ENCODE measurements at regions not wholly inside any gene's neighbourhood (a gene's known extent, or its start where the extent isn't known, plus 50 kb on each side); places are given as distances from the start of the nearest gene placed in this dataset.

DNA sequence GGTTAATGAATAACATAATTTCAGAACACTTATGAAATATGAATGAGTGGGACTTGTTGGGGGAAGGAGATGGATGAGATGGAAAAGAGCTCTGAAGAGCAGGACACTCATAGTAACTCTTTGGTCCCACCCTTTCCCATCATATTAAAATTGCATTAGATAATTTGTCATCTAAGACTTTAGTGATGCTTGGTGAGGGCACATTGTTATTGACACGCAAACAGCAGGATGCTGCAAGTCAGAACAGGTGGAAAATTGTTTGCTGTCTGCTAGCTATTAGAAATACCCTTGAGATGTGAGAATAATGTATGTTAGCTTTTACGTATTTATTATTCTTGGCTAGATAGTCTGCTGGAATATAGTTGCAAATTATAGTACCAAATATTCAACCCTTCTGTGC lies 75.7 kb downstream of the TANC2 start:
- no peak overlapping the region for H4K8ac ChIP-seq (replicated peaks; ENCODE audit: insufficient read length, low read depth, low read length)
- Mint-ChIP-seq H3K4me1 (peaks cover 22 to 35% of the 10 kb centered on the region in 2 experiments), H3K27me3 (ENCODE audit: low read depth) (no peaks in the 10 kb centered on the region), H3K27ac (no peak overlapping the region), H3K9me3 (no peaks in the 10 kb centered on the region), H3K4me3 (no peak overlapping the region), H3K36me3 (ENCODE audit: insufficient read depth in 1 of 3, low read depth in 3 of 3) (no peaks in the 10 kb centered on the region)
- no peak overlapping the region for H3K23ac ChIP-seq (ENCODE audit: insufficient read length, low read depth, low read length)
- H2BK120ac ChIP-seq (ENCODE audit: low read depth, low read length, poor library complexity, severe bottlenecking) = no peak overlapping the region
- H3K9me3 ChIP-seq (ENCODE audit: control insufficient read depth, low read depth, low read length) = no peaks in the 10 kb centered on the region
- TF ChIP-seq, protein P1, sequence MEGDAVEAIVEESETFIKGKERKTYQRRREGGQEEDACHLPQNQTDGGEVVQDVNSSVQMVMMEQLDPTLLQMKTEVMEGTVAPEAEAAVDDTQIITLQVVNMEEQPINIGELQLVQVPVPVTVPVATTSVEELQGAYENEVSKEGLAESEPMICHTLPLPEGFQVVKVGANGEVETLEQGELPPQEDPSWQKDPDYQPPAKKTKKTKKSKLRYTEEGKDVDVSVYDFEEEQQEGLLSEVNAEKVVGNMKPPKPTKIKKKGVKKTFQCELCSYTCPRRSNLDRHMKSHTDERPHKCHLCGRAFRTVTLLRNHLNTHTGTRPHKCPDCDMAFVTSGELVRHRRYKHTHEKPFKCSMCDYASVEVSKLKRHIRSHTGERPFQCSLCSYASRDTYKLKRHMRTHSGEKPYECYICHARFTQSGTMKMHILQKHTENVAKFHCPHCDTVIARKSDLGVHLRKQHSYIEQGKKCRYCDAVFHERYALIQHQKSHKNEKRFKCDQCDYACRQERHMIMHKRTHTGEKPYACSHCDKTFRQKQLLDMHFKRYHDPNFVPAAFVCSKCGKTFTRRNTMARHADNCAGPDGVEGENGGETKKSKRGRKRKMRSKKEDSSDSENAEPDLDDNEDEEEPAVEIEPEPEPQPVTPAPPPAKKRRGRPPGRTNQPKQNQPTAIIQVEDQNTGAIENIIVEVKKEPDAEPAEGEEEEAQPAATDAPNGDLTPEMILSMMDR (conservative IDR thresholded peaks at IDR 0.05) = no peak
- H2BK12ac ChIP-seq (ENCODE audit: insufficient read length, low read depth, low read length) = no peak overlapping the region
- no peaks in the 10 kb centered on the region for H3K79me1 ChIP-seq (ENCODE audit: insufficient read depth, low read depth, low read length, poor library complexity, severe bottlenecking)
- H2BK20ac ChIP-seq (ENCODE audit: low read depth, low read length, poor library complexity, severe bottlenecking) = no peak overlapping the region
- DNase-seq = no peak
- H3K27me3 ChIP-seq (ENCODE audit: insufficient read depth, low read length) = no peaks in the 10 kb centered on the region
- H3K56ac ChIP-seq (ENCODE audit: insufficient read length, low read depth, low read length) = no peak overlapping the region
- H3K14ac ChIP-seq (ENCODE audit: insufficient read depth, low read length) = no peak overlapping the region
- H3K4me2 ChIP-seq (ENCODE audit: insufficient read depth, insufficient read length, low read length) = no peak overlapping the region
- no peaks in the 10 kb centered on the region for H4K20me1 ChIP-seq (ENCODE audit: control insufficient read depth, insufficient read depth, insufficient read length)
- H3K9ac ChIP-seq (ENCODE audit: extremely low read depth, insufficient read length, low read length) = no peak overlapping the region
- H2AK5ac ChIP-seq (ENCODE audit: insufficient read length, low read length) = no peak overlapping the region
- H2BK5ac ChIP-seq (ENCODE audit: insufficient read length, low read length) = no peak overlapping the region
- no peaks in the 10 kb centered on the region for H3K23me2 ChIP-seq (ENCODE audit: insufficient read length, low read depth, low read length, poor library complexity, severe bottlenecking)
- H3K4me1 ChIP-seq (ENCODE audit: insufficient read depth, low read length) = peaks cover 3% of the 10 kb centered on the region; the same call in 1 of the 2 replicates
- no peak overlapping the region for H2BK15ac ChIP-seq (ENCODE audit: low read depth, low read length)
- H4K91ac ChIP-seq (ENCODE audit: insufficient read length, low read depth, low read length) = no peak overlapping the region
- H3T11ph ChIP-seq (ENCODE audit: low read length) = no peak overlapping the region
- no peak overlapping the region for H3K27ac ChIP-seq (ENCODE audit: insufficient read length, low read depth, low read length)
- H3K4ac ChIP-seq (ENCODE audit: low read depth, low read length) = no peak overlapping the region
- no peak overlapping the region for H3K18ac ChIP-seq (ENCODE audit: insufficient read length, low read depth, low read length)
- H3K79me2 ChIP-seq (ENCODE audit: insufficient read depth, low read length) = no peaks in the 10 kb centered on the region
- no CpG with 5 or more reads among the region's 2 CpGs for WGBS (ENCODE audit: extremely low coverage, insufficient read length, low lambda C conversion rate)
- no peak overlapping the region for H4K5ac ChIP-seq (ENCODE audit: insufficient read length, low read depth, low read length)
- H2AFZ ChIP-seq (ENCODE audit: low read length) = no peak overlapping the region
